GM19395 (cell line): ENCODE measurements at regions not wholly inside any gene's neighbourhood (a gene's known extent, or its start where the extent isn't known, plus 50 kb on each side); places are given as distances from the start of the nearest gene placed in this dataset.
"Not testable (repeated sequence)": the region's sequence is repeated elsewhere in the genome, so short reads cannot be mapped to it uniquely, and the experiment has no call there.

Source experiments
- ATAC-seq: cut with Tn5 transposase; IDR thresholded peaks from one replicate; pipeline ENCODE4 v1.9.1; 2021; ENCODE audit warnings: mild to moderate bottlenecking, moderate library complexity; ENCODE audit not compliant: unreplicated experiment

DNA sequence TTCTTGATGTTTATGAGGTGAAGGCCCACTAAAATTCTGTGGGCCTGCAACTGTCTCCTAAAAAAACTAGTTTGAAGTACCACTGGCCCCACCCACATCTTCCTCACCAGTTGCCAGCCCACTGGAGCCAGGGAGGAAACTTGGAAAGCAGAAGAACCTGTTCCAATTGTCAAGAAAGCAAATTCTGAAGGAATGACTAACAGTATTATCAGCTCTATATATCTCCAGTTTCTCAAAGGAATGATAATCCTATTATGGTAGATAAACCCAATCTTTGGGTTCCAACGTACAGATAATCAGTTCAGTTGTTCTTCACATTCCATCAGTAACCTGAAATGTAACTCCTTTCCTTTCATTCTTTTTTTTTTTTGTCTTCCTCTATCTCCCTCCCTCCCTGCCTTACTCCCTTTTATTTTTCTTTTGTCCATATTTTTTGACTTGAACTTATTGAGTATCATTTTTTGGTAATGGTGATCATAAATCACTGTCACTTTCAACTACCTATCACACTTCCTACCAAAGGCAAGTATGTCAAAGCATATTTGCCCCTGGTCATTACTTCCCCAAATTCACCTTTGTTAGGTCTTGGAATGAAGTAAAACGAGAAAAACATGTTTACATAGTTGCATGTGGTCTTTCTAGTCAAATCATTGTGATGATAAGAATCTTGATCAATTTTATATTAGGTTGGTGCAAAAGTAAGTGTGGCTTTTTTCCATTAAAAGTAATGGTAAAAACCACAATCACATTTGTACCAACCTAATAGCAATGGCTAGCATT is 943.4 kb downstream of the TTLL7 start:
- ATAC-seq = no peak

DNA sequence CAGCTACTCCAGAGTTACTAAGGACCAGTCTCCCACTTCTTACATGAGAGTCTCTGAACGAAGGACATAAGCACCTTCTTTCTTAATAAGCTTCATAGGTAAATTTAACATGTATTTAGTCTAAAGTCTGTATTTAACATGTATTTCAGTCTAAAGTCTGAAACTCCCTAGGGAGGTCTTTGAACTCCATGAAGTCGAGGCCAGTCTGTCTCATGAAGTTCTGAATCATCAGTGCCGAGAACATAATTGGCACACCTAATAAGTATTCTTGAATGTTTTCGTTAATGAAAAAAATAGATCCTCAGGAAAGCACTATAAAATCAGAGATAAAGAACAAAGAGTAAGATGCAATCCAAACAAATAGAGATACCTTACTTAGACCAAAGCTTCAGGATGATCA is 945.5 kb downstream of the TTLL7 start:
- ATAC-seq = no peak

DNA sequence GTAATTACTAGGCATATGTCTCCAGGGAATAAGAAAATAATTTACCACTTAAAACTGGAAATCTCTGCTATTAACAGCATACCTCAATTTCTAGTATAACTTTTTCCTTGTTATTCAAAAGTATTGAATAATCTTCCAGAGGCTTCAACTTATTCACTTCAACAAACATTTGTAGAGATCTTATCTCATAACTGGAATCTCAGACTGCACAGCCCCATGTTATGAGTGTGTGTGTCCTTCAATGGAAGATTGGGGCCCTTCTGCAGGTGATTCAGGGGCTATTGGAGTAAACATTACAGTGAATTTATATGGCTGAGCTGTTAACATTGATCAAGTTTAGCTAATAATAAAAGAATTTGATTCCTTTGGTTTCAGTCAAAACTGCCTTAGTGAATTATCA is 946.1 kb downstream of the TTLL7 start:
- ATAC-seq = no peak

DNA sequence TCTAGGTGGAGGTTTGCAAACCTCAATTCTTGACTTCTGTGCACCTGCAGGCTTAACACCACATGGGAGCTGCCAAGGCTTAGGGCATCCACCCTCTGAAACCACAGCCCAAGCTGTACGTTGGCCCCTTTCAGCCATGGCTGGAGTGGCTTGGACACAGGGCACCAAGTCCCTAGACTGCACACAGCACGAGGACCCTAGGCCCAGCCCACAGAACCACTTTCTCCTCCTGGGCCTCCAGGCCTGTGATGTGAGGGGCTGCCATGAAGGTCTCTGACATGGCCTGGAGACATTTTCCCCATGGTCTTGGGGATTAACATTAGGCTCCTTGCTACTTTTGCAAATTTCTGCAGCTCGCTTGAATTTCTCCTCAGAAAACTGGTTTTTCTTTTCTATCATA is 947.9 kb downstream of the TTLL7 start:
- not testable (repeated sequence) for ATAC-seq

- no peak for ATAC-seq
These were observed 955.7 kb downstream of the TTLL7 start for GRCh38 chr1:83043244-83043643.

DNA sequence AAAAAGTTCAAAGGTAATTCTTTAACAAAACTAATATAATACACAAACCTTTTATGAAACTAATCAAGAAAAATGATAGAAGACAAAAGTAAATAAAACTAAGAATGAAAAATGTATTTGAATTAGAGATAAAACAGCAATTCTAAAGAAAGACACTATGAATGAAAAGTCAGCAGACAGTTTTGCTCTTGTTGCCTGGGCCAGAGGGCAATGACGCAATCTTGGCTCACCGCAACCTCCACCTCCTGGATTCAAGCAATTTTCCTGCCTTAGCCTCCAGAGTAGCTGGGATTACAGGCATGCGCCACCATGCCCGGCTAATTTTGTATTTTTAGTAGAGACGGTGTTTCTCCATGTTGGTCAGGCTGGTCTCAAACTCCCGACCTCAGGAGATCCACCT is 959.8 kb downstream of the TTLL7 start:
- not testable (repeated sequence) for ATAC-seq

- ATAC-seq = no peak
These were observed 964.1 kb downstream of the TTLL7 start for GRCh38 chr1:83034851-83035250.

- ATAC-seq = no peak
These were observed 965.2 kb downstream of the TTLL7 start for GRCh38 chr1:83033682-83034081.

GRCh38 chr1:83029916-83030315 is 969.0 kb downstream of the TTLL7 start:
- no peak for ATAC-seq

DNA sequence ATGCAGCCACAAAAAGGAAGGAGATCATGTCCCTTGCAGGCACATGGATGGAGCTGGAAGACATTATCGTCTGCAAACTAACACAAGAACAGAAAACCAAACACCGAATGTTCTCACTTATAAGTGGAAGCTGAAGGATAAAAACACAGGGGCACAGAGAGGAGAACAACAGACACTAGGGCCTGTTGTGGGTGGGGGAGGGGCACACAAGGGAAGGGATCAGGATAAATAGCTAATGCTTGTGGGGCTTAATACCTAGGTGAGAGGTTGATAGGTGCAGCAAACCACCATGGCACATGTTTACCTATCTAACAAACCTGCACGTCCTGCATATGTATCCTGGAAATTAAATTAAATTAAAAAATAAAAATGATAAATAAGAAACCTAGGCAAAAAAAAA is 969.9 kb downstream of the TTLL7 start:
- no peak for ATAC-seq

GRCh38 chr1:83028467-83028866 is 970.5 kb downstream of the TTLL7 start:
- no peak for ATAC-seq

GRCh38 chr1:83027511-83027910 is 971.4 kb downstream of the TTLL7 start:
- ATAC-seq = no peak

DNA sequence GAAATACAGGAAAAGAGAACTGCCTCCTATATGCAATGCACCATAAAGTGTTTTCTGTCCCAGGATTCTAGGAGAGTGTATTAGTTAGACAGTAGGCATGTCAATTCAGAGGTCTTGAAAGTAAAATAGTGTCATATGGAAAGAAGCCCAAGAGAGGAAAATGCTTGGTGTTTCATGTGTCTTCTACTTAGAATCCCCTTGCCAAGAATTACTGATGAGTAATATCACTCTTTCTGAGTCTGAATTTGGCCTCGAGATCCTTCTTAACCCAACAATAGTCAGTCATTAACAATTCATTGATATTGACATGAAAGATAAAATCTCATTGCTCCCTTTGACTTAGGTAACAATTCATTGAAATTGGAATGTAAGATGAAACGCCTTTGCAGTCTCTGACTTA is 972.2 kb downstream of the TTLL7 start:
- no peak for ATAC-seq

- no peak for ATAC-seq
These were observed 974.6 kb downstream of the TTLL7 start for GRCh38 chr1:83024251-83024767.

DNA sequence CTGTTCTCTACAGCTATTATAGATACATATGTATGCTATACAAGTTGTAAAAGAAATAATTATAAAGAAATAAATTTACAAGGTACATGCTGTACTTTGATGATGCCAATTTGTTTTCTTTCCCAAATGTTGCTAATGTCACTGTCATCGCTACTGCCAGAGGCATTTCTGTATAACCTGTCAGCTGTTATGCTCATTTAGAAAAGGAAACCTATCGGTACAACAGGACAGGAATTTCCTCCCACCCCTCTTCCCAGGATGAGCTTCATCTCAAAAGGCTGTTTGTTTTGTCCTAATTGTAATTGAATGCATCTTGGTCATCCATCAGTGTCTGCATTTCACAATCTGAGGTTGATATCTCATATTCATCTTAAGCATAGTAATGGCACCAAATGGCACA is 975.7 kb downstream of the TTLL7 start:
- ATAC-seq = no peak

GRCh38 chr1:83022206-83022605 is 976.7 kb downstream of the TTLL7 start:
- no peak for ATAC-seq

DNA sequence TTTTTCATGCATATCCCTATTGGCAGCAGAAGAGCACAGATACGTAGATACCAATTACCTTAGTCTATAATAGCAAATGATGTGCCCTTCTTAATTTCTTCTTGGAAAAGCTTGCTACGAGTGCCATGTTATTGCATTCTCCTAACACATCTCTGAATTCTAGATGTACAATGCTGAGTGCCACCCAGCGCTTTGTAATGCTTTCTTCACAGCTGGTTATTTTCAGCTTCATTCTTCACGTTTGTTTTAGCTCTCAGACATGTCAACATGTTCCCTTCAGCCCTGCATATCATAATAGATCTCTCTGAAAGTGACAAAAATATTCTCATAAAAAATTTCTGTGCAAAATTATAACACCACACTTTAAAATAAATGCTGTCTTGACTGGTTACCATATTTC is 981.2 kb downstream of the TTLL7 start:
- no peak for ATAC-seq

GRCh38 chr1:83017276-83017675 is 981.7 kb downstream of the TTLL7 start:
- ATAC-seq = no peak

- ATAC-seq = no peak
These were observed 982.5 kb downstream of the TTLL7 start for GRCh38 chr1:83016354-83016849.

DNA sequence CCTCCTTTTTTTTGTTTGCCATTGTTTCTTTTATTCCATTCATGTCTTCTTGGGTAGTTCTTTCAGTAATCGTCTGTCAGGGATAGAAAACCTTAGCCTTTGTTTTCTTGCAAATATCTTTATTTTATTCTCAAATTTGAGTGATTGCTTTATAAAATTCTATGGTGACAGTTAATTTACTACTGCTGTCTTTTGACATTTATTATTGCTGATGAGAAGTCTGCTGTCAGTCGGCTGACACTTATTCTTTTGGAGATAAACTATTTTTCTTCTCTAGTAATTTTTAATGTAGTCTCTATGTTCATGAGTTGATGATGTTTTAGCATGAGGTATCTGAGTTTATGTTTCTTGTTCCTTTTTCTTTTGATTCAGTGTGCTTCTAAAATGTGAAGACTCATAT is 983.8 kb downstream of the TTLL7 start:
- ATAC-seq = no peak

DNA sequence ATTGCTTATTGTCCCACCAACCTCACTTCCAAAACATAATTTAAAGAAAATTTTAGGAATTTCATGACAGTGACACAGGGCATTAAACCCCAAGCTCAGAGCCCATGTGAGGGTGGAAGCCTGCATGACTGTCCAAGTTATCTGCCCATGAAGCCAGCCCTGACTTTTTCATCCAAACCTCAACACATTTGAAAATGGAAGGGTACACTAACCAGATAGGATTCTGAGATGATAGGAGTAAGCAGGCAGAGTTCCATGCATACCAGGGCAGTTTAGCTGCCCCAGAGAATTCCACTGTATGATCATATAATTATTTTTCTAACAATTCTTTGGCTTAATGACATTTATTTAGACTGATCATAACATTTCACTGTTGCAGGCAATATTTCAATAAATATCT is 986.0 kb downstream of the TTLL7 start:
- no peak for ATAC-seq

- no peak for ATAC-seq
These were observed 987.7 kb downstream of the TTLL7 start for GRCh38 chr1:83011265-83011664.

DNA sequence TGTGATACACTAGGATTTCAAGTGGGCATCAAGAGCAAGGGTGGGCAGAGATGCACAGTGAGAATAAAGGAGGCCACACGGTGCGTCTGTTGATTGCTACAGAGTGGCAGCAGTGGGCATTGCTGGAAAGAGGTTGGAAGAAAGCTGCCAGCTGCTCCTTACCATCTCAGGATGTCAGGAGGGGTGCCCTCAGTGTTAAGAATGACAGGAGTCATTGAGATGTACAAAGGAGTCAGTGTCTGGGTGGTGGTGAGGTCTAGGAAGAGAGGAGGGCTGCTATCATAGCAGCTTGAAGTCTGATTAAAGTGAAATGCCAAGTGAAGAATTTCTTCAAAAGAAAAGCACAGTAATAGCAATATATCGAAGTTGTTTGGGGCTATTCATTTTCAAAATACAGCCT is 992.7 kb downstream of the TTLL7 start:
- ATAC-seq = no peak
